T-cell (primary cell): ENCODE measurements at regions not wholly inside any gene's neighbourhood (a gene's known extent, or its start where the extent isn't known, plus 50 kb on each side); places are given as distances from the start of the nearest gene placed in this dataset.

Experiments used
- ATAC-seq, 4 experiments: fragments of 200-7000 bp in 3 of 4; fragments of 150-1000 bp in 1 of 4; cut with Tn5 transposase; replicated peaks in 1 of 4; 1 replicate in 3 of 4; 2 replicates in 1 of 4; pipeline ENCODE4 v1.10.0; 2021; ENCODE audit warnings: moderate library complexity in 3 of 4, mild to moderate bottlenecking in 2 of 4, moderate number of reproducible peaks in 1 of 4
- CTCF ChIA-PET, 2 donors: fragments of 300-600 bp; sonication (Branson Sonifier 250); formaldehyde crosslinking; loops; one replicate each; lab custom pipeline; 2022; ENCODE audit warnings: antibody characterized with exemption in 2 of 2; lab: Charles Lee
- POLR2A ChIA-PET, 2 donors: fragments of 300-600 bp; sonication (Branson Sonifier 250); formaldehyde crosslinking; loops; one replicate each; lab custom pipeline; 2022; ENCODE audit warnings: antibody characterized with exemption in 2 of 2; lab: Charles Lee
- DNase-seq, 35 experiments: peaks; one replicate each; pipeline versions ENCODE4 v3.0.0 to v3.0.0-alpha.2; 2013 to 2023
- H3K27ac ChIP-seq: one replicate; pipeline ENCODE4 v1.5.1; 2013; ENCODE audit warnings: low read length
- H3K27me3 ChIP-seq, 2 experiments: replicated peaks in 1 of 2; 1 replicate in 1 of 2; 2 replicates in 1 of 2; pipeline versions ENCODE4 v1.6.1 to v1.7.0; 2013; ENCODE audit warnings: low read length in 1 of 2, mixed read lengths in 1 of 2; ENCODE audit not compliant: control insufficient read depth in 2 of 2, insufficient read depth in 2 of 2; ENCODE audit errors: extremely low read depth in 1 of 2
- H3K36me3 ChIP-seq, 2 donors: 1 replicate in 1 of 2; 2 replicates in 1 of 2; pipeline versions ENCODE4 v1.6.1 to v1.7.0; 2013; ENCODE audit warnings: low read length in 1 of 2; ENCODE audit not compliant: control insufficient read depth in 2 of 2, insufficient read depth in 1 of 2; ENCODE audit errors: extremely low read depth in 1 of 2
- H3K4me1 ChIP-seq, 2 experiments: 1 replicate in 1 of 2; 2 replicates in 1 of 2; pipeline versions ENCODE4 v1.6.1 to v1.7.0; 2013; ENCODE audit warnings: low read length in 2 of 2, mixed read lengths in 1 of 2; ENCODE audit not compliant: insufficient read depth in 2 of 2, control insufficient read depth in 1 of 2; ENCODE audit errors: extremely low read depth in 1 of 2
- H3K4me3 ChIP-seq, 2 donors: 1 replicate in 1 of 2; 2 replicates in 1 of 2; pipeline versions ENCODE4 v1.5.1 to v1.7.0; 2013; ENCODE audit warnings: mild to moderate bottlenecking in 2 of 2, low read length in 1 of 2, moderate library complexity in 1 of 2; ENCODE audit not compliant: control insufficient read depth in 1 of 2; ENCODE audit errors: extremely low read depth in 1 of 2
- H3K9me3 ChIP-seq: 2 replicates; pipeline ENCODE4 v1.7.0; 2013
- H3K27ac Mint-ChIP-seq, 2 donors: one replicate each; pipeline ENCODE4 v1.8.0; 2020 to 2021; ENCODE audit warnings: mild to moderate bottlenecking in 2 of 2, mixed read lengths in 2 of 2
- H3K27me3 Mint-ChIP-seq, 2 donors: one replicate each; pipeline ENCODE4 v1.8.0; 2021 to 2022; ENCODE audit warnings: mixed read lengths in 2 of 2
- H3K36me3 Mint-ChIP-seq: one replicate; pipeline ENCODE4 v1.8.0; 2021; ENCODE audit warnings: mixed read lengths
- H3K4me1 Mint-ChIP-seq, 3 donors: one replicate each; pipeline ENCODE4 v1.8.0; 2020 to 2022; ENCODE audit warnings: mixed read lengths in 3 of 3, mild to moderate bottlenecking in 1 of 3
- H3K4me3 Mint-ChIP-seq, 3 donors: one replicate each; pipeline ENCODE4 v1.8.0; 2020 to 2022; ENCODE audit warnings: mild to moderate bottlenecking in 3 of 3, mixed read lengths in 3 of 3, moderate library complexity in 3 of 3
- H3K9me3 Mint-ChIP-seq, 3 donors: one replicate each; pipeline ENCODE4 v1.8.0; 2020 to 2022; ENCODE audit warnings: mixed read lengths in 3 of 3
- WGBS: methylation state at CpG from one replicate; pipeline ENCODE4 v1.1.5; 2013; ENCODE audit warnings: missing lambda C conversion rate; ENCODE audit not compliant: insufficient coverage; 5-methylcytosine and 5-hydroxymethylcytosine counted together

- CTCF ChIA-PET: no interaction called here
- H3K27me3 ChIP-seq: no peaks in the 10 kb centered on the region
- H3K4me3 Mint-ChIP-seq: no peak overlapping the region
- no peaks in the 10 kb centered on the region for H3K36me3 ChIP-seq
- ATAC-seq (no peak), DNase-seq (no peak)
- no peaks in the 10 kb centered on the region for H3K9me3 ChIP-seq
- H3K4me1 Mint-ChIP-seq: no peaks in the 10 kb centered on the region
- no peaks in the 10 kb centered on the region for H3K4me1 ChIP-seq
- H3K27ac ChIP-seq: no peak overlapping the region
- no peak overlapping the region for H3K4me3 ChIP-seq
- H3K27ac Mint-ChIP-seq: no peak overlapping the region
- no peaks in the 10 kb centered on the region for H3K36me3 Mint-ChIP-seq
- H3K9me3 Mint-ChIP-seq: peaks cover 2 to 14% (median 5%) of the 10 kb centered on the region in 3 donors
- no peaks in the 10 kb centered on the region for H3K27me3 Mint-ChIP-seq
- POLR2A ChIA-PET: no interaction called here
Measured at GRCh38 chr12:83541446-83541845, 854.7 kb downstream of the TMTC2 start.

- Mint-ChIP-seq H3K27ac (no peak overlapping the region), H3K9me3 (peaks cover 0 to 8% (median 0%) of the 10 kb centered on the region in 3 donors), H3K27me3 (no peaks in the 10 kb centered on the region), H3K4me3 (no peak overlapping the region), H3K36me3 (no peaks in the 10 kb centered on the region), H3K4me1 (no peaks in the 10 kb centered on the region)
- no CpG with 5 or more reads among the region's 3 CpGs for WGBS
- Histone ChIP-seq H3K36me3 (no peaks in the 10 kb centered on the region), H3K27ac (no peak overlapping the region), H3K4me1 (no peaks in the 10 kb centered on the region), H3K27me3 (no peaks in the 10 kb centered on the region), H3K4me3 (no peak overlapping the region), H3K9me3 (no peaks in the 10 kb centered on the region)
- CTCF ChIA-PET: no interaction called here
- ATAC-seq (no peak), DNase-seq (no peak)
- POLR2A ChIA-PET: no interaction called here
Measured at GRCh38 chr12:83538361-83538965, 851.8 kb downstream of the TMTC2 start.

- H3K27ac Mint-ChIP-seq: no peak overlapping the region
- POLR2A ChIA-PET: no interaction called here
- no peaks in the 10 kb centered on the region for H3K4me1 Mint-ChIP-seq
Measured at GRCh38 chr12:83537428-83538053, 850.8 kb downstream of the TMTC2 start.

GRCh38 chr12:83536496-83536895, 849.8 kb downstream of the TMTC2 start:
- Mint-ChIP-seq H3K4me1 (no peaks in the 10 kb centered on the region), H3K9me3 (peaks cover 0 to 7% (median 0%) of the 10 kb centered on the region in 3 donors), H3K4me3 (no peak overlapping the region), H3K27ac (no peak overlapping the region), H3K27me3 (no peaks in the 10 kb centered on the region), H3K36me3 (no peaks in the 10 kb centered on the region)
- no peak overlapping the region for H3K27ac ChIP-seq
- no peak for ATAC-seq
- WGBS: no CpG with 5 or more reads among the region's 1 CpG
- H3K4me3 ChIP-seq: no peak overlapping the region
- POLR2A ChIA-PET: no interaction called here
- no peaks in the 10 kb centered on the region for H3K27me3 ChIP-seq
- CTCF ChIA-PET: no interaction called here
- H3K4me1 ChIP-seq: no peaks in the 10 kb centered on the region
- no peak for DNase-seq
- no peaks in the 10 kb centered on the region for H3K36me3 ChIP-seq
- H3K9me3 ChIP-seq: no peaks in the 10 kb centered on the region

More at GRCh38 chr12:83537428-83538053, 850.8 kb downstream of the TMTC2 start:
- no peaks in the 10 kb centered on the region for H3K9me3 ChIP-seq
- no peak overlapping the region for H3K27ac ChIP-seq
- 81% methylated on average over 3 of the region's 4 CpGs for WGBS
- H3K9me3 Mint-ChIP-seq: peaks cover 0 to 8% (median 0%) of the 10 kb centered on the region in 3 donors
- no peak overlapping the region for H3K4me3 ChIP-seq
- CTCF ChIA-PET: no interaction called here
- no peaks in the 10 kb centered on the region for H3K27me3 Mint-ChIP-seq
- no peak overlapping the region for H3K4me3 Mint-ChIP-seq
- no peaks in the 10 kb centered on the region for H3K36me3 Mint-ChIP-seq
- no peaks in the 10 kb centered on the region for H3K27me3 ChIP-seq
- no peaks in the 10 kb centered on the region for H3K4me1 ChIP-seq
- ATAC-seq (no peak), DNase-seq (no peak)
- H3K36me3 ChIP-seq: no peaks in the 10 kb centered on the region

GRCh38 chr12:83528571-83528970, 841.9 kb downstream of the TMTC2 start:
- Mint-ChIP-seq H3K4me3 (no peak overlapping the region), H3K9me3 (peaks cover 5 to 11% (median 6%) of the 10 kb centered on the region in 3 donors), H3K27me3 (no peaks in the 10 kb centered on the region), H3K27ac (no peak overlapping the region), H3K4me1 (no peaks in the 10 kb centered on the region), H3K36me3 (no peaks in the 10 kb centered on the region)
- Histone ChIP-seq H3K27ac (no peak overlapping the region), H3K27me3 (no peaks in the 10 kb centered on the region), H3K4me1 (no peaks in the 10 kb centered on the region), H3K36me3 (no peaks in the 10 kb centered on the region), H3K4me3 (no peak overlapping the region), H3K9me3 (no peaks in the 10 kb centered on the region)
- ChIA-PET POLR2A (no interaction called here), CTCF (no interaction called here)
- DNase-seq (no peak), ATAC-seq (no peak)
- no CpG with 5 or more reads among the region's 1 CpG for WGBS

GRCh38 chr12:83527810-83528209, 841.1 kb downstream of the TMTC2 start:
- H3K9me3 ChIP-seq: no peaks in the 10 kb centered on the region
- ATAC-seq (no peak), DNase-seq (no peak)
- H3K27me3 ChIP-seq: no peaks in the 10 kb centered on the region
- peaks cover 7 to 11% (median 9%) of the 10 kb centered on the region in 3 donors for H3K9me3 Mint-ChIP-seq
- 67% methylated on average over 1 of the region's 1 CpG for WGBS
- H3K4me3 ChIP-seq: no peak overlapping the region
- no peaks in the 10 kb centered on the region for H3K36me3 ChIP-seq
- no peak overlapping the region for H3K27ac Mint-ChIP-seq
- H3K36me3 Mint-ChIP-seq: no peaks in the 10 kb centered on the region
- POLR2A ChIA-PET: no interaction called here
- H3K4me1 Mint-ChIP-seq: no peaks in the 10 kb centered on the region
- H3K4me3 Mint-ChIP-seq: no peak overlapping the region
- H3K27me3 Mint-ChIP-seq: no peaks in the 10 kb centered on the region
- H3K27ac ChIP-seq: no peak overlapping the region
- no peaks in the 10 kb centered on the region for H3K4me1 ChIP-seq
- CTCF ChIA-PET: no interaction called here
